Globus pallidus (tissue), 1 donor: ENCODE measurements at regions not wholly inside any gene's neighbourhood (a gene's known extent, or its start where the extent isn't known, plus 50 kb on each side); places are given as distances from the start of the nearest gene placed in this dataset.
"Not testable (repeated sequence)": the region's sequence is repeated elsewhere in the genome, so short reads cannot be mapped to it uniquely, and the experiment has no call there.

Source experiments
- DNase-seq: peaks from one replicate; pipeline ENCODE4 v3.0.0-alpha.2; 2015; ENCODE audit warnings: low spot score

DNA sequence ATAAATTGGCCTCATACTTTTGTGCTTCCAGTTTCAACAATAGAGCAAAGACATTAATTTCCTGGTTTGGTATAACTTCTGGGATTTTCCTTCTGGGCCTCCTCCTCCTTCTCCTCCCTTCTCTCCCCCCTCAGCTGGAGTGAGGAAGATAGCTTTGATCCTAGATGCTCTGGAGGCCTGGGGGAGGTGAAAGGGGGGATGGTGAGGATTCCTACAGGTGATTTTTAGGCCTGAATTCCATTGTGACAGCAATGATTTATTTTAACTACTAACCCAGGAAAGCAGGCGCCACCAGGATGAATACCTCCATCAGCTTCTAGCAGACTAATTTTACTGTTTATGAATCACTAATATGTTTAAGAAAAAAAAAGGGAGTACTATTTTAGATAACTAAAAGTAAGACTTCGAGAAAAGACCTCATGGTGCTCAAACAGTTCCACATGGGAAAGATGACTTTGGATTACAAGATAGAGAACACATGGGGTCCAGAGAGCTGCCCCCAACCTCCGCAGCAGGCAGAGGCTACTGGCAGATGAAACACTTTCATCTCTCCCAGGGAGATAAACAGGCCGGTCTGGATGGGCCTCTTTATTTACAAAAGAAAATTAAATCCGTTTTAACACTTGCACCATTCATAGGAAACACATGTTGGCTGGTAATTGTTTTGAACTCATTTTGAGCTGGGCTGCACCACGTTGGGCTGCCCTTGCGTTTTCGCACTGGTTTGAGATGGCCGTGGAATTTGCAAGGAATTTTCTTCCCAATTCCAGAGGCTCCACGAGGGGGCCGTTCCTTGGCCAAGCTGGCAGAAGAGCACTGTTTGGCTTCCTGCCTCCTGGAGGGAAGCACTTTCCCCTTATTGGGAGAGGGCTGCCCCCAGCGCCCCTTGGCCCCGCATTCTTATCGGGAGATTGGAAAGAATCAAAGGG lies 125.1 kb upstream of the STX18 start:
- no peak for DNase-seq

- no peak for DNase-seq
Measured at GRCh38 chr4:4666187-4666586, 124.3 kb upstream of the STX18 start.

DNA sequence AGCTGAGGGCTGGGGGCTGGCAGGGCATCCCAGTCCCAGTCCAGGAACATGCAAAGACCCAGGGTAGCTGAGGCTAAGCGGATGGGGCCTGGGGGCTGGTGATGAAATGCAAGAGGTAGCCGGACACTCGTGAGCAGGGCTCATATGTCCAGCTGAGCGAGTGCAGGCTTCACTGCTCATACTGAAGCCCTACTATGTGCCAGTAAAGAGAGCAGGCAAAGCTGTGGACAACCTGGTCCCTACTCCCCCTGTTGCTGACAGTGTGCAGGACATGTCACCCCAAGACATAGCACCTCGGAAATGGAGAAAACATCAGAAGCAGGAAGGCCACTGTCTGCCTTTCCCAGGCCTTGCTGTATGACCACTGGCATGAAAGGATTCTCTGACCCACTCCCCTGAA lies 122.4 kb upstream of the STX18 start:
- DNase-seq: no peak

DNA sequence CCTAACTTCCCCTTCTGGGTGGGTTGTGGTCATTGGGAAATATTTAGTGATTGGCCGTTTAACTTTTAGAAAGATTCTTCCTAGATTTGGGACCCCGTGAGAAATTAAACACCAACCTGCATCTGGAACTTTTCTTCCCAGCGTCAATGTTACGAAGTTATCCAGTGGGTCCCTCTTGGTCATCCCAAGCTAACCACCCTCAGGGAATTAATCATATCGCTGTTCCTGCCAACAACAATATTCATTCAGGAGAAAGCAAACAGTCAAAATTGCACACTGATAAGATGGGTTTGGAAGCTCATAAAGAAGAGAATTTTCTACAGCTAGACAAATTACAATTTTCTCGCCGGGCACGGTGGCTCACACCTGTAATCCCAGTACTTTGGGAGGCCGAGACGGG lies 121.2 kb upstream of the STX18 start:
- no peak for DNase-seq

DNA sequence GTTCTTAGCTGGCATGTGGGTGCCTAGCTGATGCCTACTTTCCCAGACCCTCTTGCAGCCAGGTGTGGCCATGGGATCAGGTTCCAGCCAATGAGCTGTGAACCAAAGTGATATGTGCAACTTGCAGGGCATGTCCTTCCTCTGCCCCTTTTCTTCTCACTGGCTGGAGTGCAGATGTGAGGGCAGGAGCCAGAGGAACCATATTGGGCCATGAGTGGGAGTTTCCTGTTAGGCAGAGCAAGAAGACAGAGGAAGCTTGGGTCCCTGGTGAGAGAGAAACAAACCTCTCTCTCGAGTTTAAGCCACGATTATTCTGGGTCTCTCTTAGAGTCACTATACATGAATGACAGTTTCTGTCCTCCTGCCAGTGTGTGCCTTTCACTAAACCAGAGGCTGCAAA lies 120.4 kb upstream of the STX18 start:
- no peak for DNase-seq

- no peak for DNase-seq
Measured at GRCh38 chr4:4659871-4660651, 118.2 kb upstream of the STX18 start.

GRCh38 chr4:4658052-4658451 lies 116.2 kb upstream of the STX18 start:
- DNase-seq: no peak

DNA sequence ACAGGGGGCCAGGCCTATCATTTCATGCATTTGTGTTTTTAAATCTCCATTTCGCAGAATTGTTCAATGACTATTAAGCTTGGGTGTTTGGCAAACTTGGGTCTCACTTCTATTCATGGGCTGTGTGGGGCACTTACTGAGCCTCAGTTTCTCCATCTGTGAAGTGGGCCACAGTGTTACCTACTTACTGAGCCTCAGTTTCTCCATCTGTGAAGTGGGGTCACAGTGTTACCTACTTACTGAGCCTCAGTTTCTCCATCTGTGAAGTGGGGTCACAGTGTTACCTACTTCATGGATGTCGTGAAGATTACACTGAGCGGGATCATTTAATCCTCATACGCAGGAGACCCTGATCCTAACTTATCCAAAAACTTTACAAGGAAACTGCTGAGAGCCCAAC lies 115.1 kb upstream of the STX18 start:
- DNase-seq: no peak

- no peak for DNase-seq
Measured at GRCh38 chr4:4655901-4656300, 114.1 kb upstream of the STX18 start.

- DNase-seq: no peak
Measured at GRCh38 chr4:4655011-4655410, 113.2 kb upstream of the STX18 start.

GRCh38 chr4:4651811-4652755 lies 110.2 kb upstream of the STX18 start:
- DNase-seq: no peak

- DNase-seq: no peak
Measured at GRCh38 chr4:4647041-4647440, 105.2 kb upstream of the STX18 start.

- no peak for DNase-seq
Measured at GRCh38 chr4:4645743-4646142, 103.9 kb upstream of the STX18 start.

GRCh38 chr4:4644277-4644676 lies 102.4 kb upstream of the STX18 start:
- not testable (repeated sequence) for DNase-seq

- DNase-seq: not testable (repeated sequence)
Measured at GRCh38 chr4:4643743-4644142, 101.9 kb upstream of the STX18 start.

- DNase-seq: no peak
Measured at GRCh38 chr4:4643306-4643705, 101.5 kb upstream of the STX18 start.

DNA sequence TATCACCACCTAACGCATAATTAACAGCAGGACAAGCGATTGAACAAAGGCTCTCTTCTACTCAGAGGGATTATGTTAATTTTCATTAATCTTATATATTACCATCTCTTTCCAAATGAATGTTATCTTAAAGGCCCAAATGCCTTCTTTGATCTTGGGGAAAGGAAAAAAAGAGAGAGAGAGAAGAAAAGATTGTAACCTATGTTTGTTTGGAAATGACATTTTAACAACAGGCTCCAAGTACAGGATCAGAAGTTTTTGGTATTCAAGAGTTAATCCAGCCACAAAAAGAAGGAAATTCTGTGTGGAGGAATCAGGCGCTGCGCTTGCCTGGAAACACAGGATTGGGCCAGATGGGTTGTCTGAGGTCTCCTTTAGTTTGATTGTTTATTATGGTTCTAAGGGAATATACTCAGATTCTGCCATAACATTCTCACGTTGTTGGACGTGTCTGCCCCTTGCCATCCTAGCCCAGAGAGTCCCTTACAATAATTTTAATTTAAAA lies 100.7 kb upstream of the STX18 start:
- DNase-seq: no peak

GRCh38 chr4:4641661-4642495 lies 100.0 kb upstream of the STX18 start:
- no peak for DNase-seq

DNA sequence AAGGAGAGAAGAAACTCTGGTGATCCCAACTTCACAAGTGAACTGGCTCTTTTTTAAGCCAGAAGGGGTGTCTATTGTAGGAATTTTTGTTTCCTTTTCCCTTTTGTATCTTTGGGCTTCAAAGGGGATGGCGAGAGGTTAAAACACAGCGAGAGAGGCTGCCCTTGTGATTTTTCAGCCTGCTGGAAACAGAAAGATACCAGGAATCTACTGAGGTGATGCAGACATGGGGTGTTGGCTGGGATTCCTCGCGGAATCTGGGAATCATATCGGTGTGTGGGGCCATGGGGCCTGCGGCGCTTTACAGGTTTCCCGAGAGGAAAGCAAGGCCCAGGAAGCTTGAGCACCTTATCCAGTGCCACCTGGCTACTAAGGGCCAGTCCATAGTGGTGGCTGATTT lies 99.4 kb upstream of the STX18 start:
- no peak for DNase-seq

DNA sequence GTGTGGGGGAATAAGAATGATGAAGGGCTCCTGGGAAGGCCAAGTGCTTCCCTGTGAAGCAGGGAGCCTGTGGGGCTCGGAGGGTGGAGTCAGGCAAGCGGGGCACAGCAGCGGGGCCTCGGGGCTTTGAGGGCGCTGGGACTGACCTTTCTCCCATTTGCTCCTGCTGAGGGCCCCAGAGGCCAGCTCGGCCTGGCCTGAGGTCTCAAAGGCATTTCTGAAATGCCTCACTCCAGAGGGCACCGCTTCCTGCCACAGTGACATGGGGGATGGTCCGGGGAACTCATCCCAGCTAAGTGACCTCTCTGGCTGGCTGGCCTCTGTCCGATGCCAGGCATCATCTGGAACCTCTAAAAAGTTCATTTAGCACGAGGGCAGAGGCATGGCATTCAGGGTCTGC lies 98.8 kb upstream of the STX18 start:
- DNase-seq: no peak

DNA sequence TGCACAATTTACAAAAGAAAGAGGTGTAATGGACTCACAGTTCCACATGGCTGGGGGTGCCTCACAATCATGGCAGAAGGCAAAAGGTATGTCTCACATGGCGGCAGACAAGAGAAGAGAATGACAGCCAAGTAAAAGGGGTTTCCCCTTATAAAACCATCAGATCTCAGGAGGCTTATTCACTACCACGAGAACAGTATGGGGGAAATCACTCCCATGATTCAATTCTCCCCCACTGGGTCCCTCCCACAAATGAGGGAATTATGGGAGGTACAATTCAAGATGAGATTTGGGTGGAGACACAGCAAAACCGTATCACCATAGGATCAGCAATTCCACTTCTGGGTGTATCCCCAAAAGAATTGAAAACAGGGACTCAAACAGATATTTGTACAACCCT lies 97.5 kb upstream of the STX18 start:
- no peak for DNase-seq
